ENCODE measurements at regions not wholly inside any gene's neighbourhood (a gene's known extent, or its start where the extent isn't known, plus 50 kb on each side); places are given as distances from the start of the nearest gene placed in this dataset.

DNA sequence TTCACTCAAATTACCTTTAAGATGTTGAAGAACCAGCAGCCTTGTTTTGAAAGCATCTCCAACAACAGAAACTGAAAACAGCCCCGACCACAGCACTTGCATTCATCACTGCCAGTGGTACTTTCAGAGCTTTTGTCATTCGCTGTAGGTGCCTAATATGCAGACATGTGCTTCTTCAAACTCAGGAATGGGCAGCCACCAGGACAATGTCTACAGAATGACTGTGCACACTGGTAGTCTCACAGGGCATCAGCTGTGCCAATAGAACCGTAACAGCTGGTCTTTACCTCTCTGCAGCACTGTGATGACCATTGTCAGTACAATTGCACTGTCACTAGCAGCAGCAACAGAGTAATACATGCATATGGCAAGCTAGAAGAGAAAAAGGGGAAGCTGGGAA lies 1149.7 kb downstream of the STPG2 start:
- Histone ChIP-seq H3K9me3 (ENCODE audit: insufficient read depth, low read depth, low read length) (no peaks in the 10 kb centered on the region), H3K36me3 (ENCODE audit: insufficient read depth, low read length) (no peaks in the 10 kb centered on the region), H3K9ac (ENCODE audit: low read depth, low read length, poor library complexity, severe bottlenecking) (no peak overlapping the region), H3K4me1 (ENCODE audit: insufficient read depth, low read length, poor library complexity, severe bottlenecking) (no peaks in the 10 kb centered on the region), H4K20me1 (ENCODE audit: insufficient read depth, low read length, poor library complexity, severe bottlenecking) (no peaks in the 10 kb centered on the region), H3F3A (ENCODE audit: low read depth) (no peaks in the 10 kb centered on the region), H3K4me3 (ENCODE audit: low read length, poor library complexity, severe bottlenecking) (no peak overlapping the region), H3K27me3 (ENCODE audit: insufficient read depth, low read length, poor library complexity, severe bottlenecking) (no peaks in the 10 kb centered on the region), H2AFZ (ENCODE audit: low read length) (no peak overlapping the region), H3K9me2 (replicated peaks; ENCODE audit: low read depth, low read length) (no peaks in the 10 kb centered on the region), H3K79me2 (ENCODE audit: insufficient read depth, low read length) (no peaks in the 10 kb centered on the region), H3K4me2 (ENCODE audit: low read depth, low read length, poor library complexity, severe bottlenecking) (no peak overlapping the region)
- TF ChIP-seq, protein P1, sequence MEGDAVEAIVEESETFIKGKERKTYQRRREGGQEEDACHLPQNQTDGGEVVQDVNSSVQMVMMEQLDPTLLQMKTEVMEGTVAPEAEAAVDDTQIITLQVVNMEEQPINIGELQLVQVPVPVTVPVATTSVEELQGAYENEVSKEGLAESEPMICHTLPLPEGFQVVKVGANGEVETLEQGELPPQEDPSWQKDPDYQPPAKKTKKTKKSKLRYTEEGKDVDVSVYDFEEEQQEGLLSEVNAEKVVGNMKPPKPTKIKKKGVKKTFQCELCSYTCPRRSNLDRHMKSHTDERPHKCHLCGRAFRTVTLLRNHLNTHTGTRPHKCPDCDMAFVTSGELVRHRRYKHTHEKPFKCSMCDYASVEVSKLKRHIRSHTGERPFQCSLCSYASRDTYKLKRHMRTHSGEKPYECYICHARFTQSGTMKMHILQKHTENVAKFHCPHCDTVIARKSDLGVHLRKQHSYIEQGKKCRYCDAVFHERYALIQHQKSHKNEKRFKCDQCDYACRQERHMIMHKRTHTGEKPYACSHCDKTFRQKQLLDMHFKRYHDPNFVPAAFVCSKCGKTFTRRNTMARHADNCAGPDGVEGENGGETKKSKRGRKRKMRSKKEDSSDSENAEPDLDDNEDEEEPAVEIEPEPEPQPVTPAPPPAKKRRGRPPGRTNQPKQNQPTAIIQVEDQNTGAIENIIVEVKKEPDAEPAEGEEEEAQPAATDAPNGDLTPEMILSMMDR (conservative IDR thresholded peaks at IDR 0.05; ENCODE audit: low read length), result no peak
- TF ChIP-seq EZH2phosphoT487 (IDR thresholded peaks at IDR 0.05; ENCODE audit: borderline replicate concordance), result no peak

DNA sequence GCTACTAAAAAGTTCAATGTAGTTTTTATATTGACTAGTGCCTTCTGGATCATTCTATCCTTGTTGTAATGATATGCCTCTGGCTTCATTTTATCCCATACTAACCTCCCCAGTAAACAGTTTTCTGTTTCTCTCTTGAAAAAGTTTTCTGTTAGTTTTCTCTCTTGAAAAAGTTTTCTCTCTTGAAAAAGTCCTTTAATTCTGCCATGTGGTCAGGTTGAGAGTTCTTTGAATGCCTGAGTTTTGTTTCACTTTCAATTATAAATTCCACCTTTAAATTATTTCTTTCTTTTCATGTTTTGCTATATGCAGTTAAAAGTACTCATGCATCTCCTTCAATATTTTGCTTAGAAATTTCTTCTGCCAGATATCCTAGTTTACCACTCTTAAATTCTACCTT lies 1139.6 kb downstream of the STPG2 start:
- Histone ChIP-seq H3K79me2 (ENCODE audit: insufficient read depth, low read length) (no peaks in the 10 kb centered on the region), H2AFZ (ENCODE audit: low read length) (peak overlapping the region; percentile 78), H3K9me3 (ENCODE audit: insufficient read depth, low read depth, low read length) (no peaks in the 10 kb centered on the region), H3K4me2 (ENCODE audit: low read depth, low read length, poor library complexity, severe bottlenecking) (peak overlapping the region; percentile 45), H3K4me3 (ENCODE audit: low read length, poor library complexity, severe bottlenecking) (peak overlapping the region; percentile 32), H3K4me1 (ENCODE audit: insufficient read depth, low read length, poor library complexity, severe bottlenecking) (peaks cover 9% of the 10 kb centered on the region), H3K36me3 (ENCODE audit: insufficient read depth, low read length) (no peaks in the 10 kb centered on the region), H4K20me1 (ENCODE audit: insufficient read depth, low read length, poor library complexity, severe bottlenecking) (no peaks in the 10 kb centered on the region), H3F3A (ENCODE audit: low read depth) (no peaks in the 10 kb centered on the region), H3K9me2 (replicated peaks; ENCODE audit: low read depth, low read length) (no peaks in the 10 kb centered on the region), H3K27me3 (ENCODE audit: insufficient read depth, low read length, poor library complexity, severe bottlenecking) (no peaks in the 10 kb centered on the region), H3K9ac (ENCODE audit: low read depth, low read length, poor library complexity, severe bottlenecking) (no peak overlapping the region)
- TF ChIP-seq, protein P1 (conservative IDR thresholded peaks at IDR 0.05; ENCODE audit: low read length), result no peak
- TF ChIP-seq EZH2phosphoT487 (IDR thresholded peaks at IDR 0.05; ENCODE audit: borderline replicate concordance), result no peak

DNA sequence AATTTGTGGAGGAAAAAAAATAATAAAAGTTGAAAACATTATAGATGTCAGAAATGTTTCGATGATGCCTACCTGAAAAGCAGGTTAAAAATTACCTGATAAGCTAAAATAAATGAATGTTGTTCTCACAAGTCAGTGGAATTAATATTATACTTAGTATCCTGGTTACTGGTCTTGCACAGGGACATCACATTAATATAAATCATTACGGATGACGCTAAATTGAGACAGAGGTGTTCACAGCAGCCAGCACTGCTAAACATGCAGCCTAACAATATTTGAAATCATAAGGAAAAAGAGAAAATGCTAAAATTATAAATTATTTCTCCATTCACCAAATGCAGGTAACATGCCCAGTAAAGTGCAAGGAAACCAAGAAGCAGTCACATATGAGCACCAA lies 1130.0 kb downstream of the STPG2 start:
- no peak for TF ChIP-seq EZH2phosphoT487 (IDR thresholded peaks at IDR 0.05; ENCODE audit: borderline replicate concordance)
- TF ChIP-seq, protein P1 (conservative IDR thresholded peaks at IDR 0.05; ENCODE audit: low read length), result no peak

More for the DNA sequence above, 1130.0 kb downstream of the STPG2 start:
- H3K9me3 ChIP-seq (ENCODE audit: insufficient read depth, low read depth, low read length), result no peaks in the 10 kb centered on the region
- no peaks in the 10 kb centered on the region for H3K9me2 ChIP-seq (replicated peaks; ENCODE audit: low read depth, low read length)
- no peaks in the 10 kb centered on the region for H3K79me2 ChIP-seq (ENCODE audit: insufficient read depth, low read length)
- H3K4me3 ChIP-seq (ENCODE audit: low read length, poor library complexity, severe bottlenecking), result no peak overlapping the region
- H3K4me1 ChIP-seq (ENCODE audit: insufficient read depth, low read length, poor library complexity, severe bottlenecking), result no peaks in the 10 kb centered on the region
- no peaks in the 10 kb centered on the region for H3K36me3 ChIP-seq (ENCODE audit: insufficient read depth, low read length)
- H3K27me3 ChIP-seq (ENCODE audit: insufficient read depth, low read length, poor library complexity, severe bottlenecking), result no peaks in the 10 kb centered on the region
- H3K9ac ChIP-seq (ENCODE audit: low read depth, low read length, poor library complexity, severe bottlenecking), result no peak overlapping the region
- H3F3A ChIP-seq (ENCODE audit: low read depth), result no peaks in the 10 kb centered on the region
- no peaks in the 10 kb centered on the region for H4K20me1 ChIP-seq (ENCODE audit: insufficient read depth, low read length, poor library complexity, severe bottlenecking)
- no peak overlapping the region for H2AFZ ChIP-seq (ENCODE audit: low read length)
- no peak overlapping the region for H3K4me2 ChIP-seq (ENCODE audit: low read depth, low read length, poor library complexity, severe bottlenecking)
